Renal cortex interstitium (tissue), 11 donors: ENCODE measurements at regions not wholly inside any gene's neighbourhood (a gene's known extent, or its start where the extent isn't known, plus 50 kb on each side); places are given as distances from the start of the nearest gene placed in this dataset.
A peak's percentile ranks its signal among the peaks of the same experiment; 100 is the strongest.

Source experiments
- DNase-seq, 11 donors: peaks; one replicate each; pipeline ENCODE4 v3.0.0-alpha.2; 2013; ENCODE audit warnings: low read depth in 9 of 11, low spot score in 4 of 11; ENCODE audit errors: extremely low read depth in 1 of 11

DNA sequence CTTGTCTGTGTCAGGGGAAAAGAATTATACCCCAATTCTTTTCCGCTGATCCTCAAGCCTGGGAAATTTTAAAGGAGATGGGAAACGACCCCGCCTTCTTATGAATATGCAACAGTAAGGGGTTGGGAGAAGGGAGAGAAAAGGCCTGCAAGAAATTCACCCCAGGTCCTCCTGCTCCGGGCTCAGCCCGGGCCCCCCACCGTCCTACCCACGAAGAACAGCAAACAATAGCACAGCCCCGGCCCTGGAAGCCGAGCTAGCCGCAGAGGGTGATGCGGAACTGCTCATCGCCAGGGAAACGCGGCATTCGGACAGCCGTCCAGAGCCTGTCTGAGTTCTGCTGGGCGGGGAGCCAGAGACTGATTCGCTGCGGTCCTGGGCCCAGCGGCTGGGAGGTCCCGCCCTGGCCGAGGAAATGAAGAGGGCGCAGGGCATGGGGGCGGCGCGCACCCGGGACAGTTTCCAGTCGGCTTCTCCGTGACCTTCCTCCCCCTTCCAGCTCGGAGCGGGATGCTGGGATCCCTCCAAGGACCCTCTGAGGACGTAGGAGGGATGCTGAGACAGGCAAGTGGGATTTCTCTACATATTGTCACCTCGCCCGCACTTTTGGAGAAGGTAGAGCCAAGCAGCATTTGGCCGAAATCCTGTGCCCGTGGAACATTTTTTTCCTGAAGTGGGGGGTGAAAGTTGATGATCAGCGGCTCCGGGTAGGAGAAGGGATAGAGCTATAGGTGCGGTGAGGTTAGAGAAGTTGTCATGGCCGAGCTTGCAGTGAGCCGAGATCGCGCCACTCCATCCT is 82.3 kb upstream of the C1QTNF9B start:
- DNase-seq = peak in 9 of 11 donors; percentile 48 to 75 (median 63)

DNA sequence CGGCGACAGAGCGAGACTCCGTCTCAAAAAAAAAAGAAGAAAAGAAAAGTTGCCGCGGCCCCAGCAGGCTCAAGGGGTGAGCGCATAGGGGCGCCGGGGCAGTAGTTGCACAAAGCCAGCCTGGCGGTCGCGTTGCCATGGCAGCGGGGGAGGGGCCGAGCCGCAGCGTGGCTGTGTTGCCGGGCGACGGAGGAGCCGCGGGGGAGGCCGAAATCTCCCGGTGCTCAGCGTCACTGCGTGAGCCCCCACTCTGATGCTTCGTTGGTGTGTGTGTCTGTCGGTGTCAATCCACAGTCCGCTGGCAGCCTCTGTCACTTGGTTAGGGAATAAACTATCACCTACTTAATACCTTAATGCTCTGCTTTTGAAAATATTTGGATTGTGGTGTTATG is 82.9 kb upstream of the C1QTNF9B start:
- DNase-seq = peak; percentile 51 to 82 (median 74)

DNA sequence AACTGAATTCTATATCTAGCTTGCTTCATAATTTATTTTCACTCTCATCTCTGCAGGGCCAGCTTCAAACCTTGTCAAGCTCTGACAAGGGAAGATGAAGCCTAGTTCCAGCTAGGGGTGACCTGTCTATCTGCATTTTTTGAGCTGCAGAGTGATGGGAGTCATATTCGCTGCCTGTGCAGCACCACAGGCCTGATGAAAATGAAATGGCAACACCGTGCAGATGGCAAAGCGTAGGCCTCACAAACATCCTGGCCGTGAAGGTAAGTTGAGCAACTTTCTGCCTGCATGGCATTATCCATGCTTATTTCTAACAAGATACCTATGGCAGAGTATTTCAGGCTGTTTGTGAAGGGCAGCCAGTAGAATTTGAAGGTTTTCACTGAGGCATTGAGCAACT is 86.4 kb upstream of the C1QTNF9B start:
- no peak for DNase-seq

DNA sequence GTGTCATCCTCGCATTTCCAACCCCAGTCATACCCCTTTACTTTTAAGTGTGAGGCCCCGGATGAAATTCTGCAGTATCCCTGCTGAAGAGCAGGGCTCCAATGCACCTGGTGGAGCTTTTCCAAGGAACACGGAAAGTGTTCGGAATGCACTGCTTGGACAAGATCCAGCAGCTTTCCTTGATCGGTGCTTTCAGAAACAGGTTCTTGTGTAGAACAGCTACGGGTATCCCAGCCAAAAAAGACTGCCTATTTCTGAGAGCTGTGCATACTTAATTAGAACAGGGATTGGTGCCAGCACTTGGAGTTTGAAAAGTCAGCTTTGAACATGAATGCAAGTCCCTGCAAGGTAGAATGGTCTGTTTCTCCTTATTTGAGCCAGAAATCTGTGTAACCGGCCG is 87.2 kb upstream of the C1QTNF9B start:
- peak in 2 of 11 donors; percentile 36 to 41 for DNase-seq

DNA sequence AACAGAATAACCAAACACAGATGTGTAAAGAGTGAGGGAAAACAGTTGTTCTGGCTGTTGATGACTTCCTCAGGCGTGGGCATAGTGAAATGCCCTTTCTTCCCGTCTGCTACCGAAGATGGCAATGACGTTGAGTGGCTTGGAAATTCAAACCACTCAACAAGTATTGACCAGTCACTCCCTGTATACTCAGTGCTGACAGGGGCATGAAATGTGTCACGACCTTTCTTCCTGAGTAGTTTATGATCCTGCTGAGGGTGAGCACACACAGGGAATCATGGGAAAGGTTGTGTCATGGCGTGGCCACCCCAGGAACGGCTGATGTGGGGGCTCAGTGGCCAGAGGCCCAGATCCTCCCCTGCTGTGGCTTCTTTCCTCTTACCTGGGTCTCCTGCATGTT is 87.8 kb upstream of the C1QTNF9B start:
- no peak for DNase-seq

DNA sequence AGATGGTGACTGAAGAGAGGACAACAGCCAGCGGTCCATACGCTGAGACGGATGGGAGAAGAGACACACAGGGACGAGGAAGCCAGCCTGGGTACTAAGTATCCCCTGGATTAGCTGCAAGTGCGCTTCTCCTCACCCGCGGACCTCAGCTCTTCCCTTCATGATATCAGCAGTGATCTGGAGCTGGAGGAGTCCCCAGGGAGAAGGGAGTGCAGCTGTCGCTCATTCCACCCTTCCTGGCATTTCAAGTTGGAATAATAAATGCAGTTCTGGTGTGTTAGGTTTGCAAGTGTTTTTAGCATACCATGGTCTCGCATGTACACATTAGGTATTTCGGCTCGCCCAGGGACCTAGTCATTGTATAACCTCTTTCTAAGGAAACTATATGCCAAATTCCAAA is 88.5 kb upstream of the C1QTNF9B start:
- peak in 1 of 11 donors; percentile 24 for DNase-seq

DNA sequence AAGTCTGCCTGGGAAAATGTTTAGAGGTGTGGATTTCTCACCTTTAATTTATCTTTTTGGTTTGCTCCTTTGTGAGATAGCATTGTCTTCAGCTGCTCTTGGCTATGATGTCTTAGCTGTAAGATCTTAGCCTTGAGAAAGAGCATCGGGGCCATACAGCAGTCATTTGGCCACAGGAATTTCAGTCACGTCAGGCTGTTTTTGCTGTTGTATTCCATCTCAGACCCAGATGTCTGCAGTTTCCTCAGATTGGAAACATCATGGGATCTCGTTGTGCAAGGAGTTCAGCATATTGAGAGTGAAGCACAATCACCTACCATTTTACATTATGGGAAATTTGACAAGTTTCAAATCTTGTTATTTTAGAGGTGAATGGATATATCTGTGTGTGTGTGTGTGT is 89.3 kb upstream of the C1QTNF9B start:
- no peak for DNase-seq

DNA sequence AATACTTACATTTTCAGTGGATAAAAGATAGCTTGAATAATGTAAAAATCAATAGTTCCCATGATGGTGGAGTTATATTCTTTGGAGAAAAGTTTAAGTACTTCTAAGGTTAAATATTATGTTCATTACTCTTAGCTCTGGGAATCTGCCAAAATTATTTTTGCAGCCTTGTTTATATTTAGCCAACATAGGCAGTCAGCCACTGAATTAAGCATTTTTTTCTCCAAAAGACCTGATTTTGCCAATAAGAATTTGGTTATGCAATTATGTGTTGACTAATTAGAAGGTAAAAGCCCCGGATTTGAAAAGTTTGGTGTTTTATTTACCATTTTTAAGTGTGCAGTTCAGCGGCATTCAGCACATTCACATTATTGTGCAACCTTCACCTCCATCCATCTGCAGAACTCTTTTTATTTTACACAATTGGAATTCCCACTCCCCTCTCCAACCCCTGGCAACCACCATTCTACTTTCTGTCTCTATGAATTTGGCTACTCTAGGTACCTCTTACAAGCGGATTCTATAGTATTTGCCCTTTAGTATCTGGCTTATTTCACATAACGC is 90.1 kb upstream of the C1QTNF9B start:
- no peak for DNase-seq

DNA sequence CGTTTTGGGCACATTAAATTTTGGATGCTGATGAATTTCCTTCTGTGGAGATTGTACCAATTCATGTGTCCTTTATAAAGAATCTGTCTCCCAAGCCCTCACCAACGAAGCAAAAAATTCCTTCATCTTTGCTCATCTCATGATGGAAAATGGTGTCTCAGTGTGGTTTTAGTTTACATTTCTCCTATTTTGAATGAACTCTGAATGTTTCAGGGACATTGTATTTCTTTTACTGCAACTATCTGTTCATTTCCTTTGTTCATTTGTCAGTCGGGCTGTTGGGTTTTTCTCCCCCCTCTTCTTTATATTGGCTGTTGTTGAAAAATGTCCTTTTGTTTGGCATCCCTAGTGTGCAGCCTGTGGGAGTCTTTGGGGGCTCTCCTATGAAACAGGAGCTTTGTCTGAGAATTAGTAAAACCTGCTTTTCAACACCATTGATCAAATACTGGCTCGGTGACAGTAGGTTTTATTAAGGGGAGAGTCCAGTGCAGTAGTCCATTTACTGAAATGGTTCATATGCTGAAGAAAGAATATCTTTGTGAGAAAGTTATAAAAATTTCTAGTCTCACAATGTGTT is 91.3 kb upstream of the C1QTNF9B start:
- no peak for DNase-seq

DNA sequence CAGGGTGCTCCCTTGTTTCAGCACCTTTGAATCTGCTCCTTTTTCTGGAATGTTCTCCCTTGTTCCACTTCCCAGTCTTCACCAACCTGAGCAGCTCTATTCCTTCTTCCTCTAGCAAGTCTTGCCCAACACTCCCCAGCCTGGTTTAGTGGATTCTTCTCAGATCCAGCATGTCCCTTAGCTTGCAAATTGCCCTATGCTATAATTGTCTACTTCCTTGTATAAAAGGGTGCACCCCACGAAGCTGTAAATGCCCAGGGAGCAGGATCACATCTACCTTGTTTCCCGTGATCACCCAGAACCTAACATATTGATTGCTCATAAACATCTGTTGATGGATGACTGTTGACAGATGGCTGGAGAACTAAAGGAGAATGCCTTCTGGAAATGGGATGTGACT is 93.2 kb upstream of the C1QTNF9B start:
- DNase-seq = no peak

DNA sequence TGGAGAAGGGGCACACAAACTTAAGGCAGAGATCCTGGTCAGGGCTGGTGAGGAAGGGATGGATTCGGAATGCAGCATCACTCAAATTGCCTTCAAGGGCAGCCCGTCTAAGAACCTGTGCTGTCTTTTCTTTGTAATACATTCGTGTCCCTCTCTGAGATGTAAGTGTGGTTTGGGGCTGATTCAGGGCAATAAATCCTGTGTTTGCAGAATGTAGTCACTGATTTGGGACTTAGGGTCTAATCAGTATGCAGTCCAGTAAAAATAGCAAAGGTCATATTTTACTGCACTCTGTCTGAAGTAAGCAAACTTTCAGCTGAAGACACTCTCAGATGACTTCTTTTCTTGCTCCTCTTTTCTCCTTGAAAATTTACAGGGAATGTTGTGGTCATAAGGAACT is 93.8 kb upstream of the C1QTNF9B start:
- DNase-seq = no peak

DNA sequence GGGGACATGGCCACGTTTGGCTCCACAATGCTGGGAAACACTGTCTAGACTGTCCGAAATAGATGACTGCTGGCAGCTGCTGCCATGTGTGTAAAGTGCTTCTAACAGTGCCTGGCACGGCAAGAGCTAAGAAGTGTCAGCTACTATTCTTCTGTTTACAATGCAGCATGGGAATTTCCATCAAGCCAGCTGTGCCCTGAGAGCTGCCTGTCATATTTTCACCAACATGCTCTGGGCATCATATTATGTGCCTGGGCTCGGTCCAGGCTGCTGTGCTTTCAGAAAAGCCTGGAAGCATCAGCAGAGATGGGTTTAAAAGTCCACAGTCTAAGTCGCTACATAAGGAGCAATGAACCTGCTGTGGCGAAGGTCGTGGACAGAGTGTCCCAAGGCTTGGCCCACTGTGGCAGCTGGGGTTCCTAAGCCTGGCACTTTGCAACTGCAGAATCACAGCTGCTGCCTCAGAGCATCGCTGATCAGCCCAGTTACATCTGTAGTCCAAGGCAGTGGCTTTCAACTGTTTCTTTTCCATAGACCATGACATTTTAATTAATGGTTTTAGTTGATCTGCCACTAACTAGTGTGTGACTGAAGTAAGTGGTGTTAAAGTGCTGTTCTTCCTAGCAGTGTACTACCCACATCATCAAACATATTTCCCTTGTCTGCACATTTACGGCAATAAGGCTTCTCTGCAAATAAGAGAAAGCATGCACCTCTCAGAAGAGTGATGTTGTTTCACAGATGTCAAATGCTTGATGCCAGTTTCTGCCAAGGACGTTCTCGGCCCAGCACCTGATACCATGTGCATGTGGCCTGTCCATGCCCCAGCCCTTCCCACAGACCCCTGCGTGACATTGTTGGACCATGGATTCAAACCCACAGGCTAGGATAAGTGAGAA is 95.7 kb upstream of the C1QTNF9B start:
- no peak for DNase-seq

DNA sequence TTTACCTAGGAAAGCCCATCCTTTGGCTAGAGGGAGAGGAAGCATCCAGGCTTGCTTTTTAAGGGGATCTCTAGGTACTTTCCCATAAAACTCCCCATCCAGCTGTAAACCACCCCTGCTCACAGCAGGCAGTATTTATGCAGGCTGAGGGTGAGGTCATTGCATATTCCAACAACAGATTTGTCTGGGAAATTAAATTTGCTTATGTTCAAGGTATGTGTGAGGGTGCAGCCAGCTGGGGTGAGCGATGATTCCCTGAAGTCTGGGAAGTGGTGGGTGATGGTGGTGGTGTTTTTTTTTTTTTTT is 96.3 kb upstream of the C1QTNF9B start:
- DNase-seq = no peak

DNA sequence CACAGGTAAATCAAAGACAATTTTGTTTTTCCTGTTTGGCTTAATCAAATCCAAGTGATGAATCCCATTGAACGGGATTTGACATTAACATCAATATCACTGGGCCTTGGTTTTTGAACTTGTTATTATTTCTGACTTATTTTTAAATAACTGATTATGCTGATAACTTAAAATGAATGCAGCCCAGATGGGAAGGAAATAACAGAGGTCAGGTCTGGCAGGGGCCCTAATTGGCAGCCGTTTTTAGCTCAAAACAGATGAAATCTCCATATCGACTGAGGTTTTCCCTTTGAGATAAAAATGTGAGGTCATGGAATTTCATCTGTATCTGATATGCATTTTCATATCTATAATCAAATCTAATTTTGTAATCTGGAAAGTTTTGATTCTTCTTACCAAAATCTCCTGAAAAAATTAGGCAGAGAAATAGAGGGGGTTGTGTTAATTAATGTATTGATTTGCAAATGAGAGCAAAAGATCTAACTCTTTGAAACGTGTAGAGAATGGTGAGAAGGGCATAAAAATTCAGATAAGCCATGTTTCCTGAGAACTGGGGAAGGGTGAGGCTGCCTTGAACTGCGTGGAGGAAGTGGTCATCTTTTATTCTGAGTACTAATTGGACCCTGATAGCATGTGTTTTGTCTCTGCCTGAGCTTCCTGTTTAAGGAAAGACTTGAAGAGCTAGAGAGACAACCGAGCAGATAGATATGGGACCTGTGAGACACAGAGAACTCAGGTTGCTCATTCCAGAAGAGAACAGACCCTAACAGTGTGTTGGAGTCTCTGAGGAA is 98.2 kb upstream of the C1QTNF9B start:
- no peak for DNase-seq

DNA sequence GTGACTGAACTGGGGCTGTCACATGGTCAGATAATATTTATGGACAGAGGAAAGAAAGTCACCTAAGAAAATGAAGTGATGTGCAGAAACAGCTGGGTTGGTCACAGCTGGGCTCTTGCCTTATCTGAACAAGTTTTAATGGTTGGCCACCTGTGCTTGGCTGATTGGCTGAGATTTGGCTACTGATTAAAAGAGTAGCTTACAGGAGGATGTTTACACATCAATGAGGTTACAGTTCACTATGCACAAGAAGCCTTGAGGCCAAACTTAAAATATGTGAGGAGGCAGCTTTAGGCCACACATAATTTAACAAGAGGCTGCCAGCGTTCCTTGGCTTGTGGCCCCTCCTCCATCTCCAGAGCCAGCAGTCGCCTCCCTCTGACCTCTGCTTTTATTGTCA is 99.2 kb upstream of the C1QTNF9B start:
- no peak for DNase-seq

DNA sequence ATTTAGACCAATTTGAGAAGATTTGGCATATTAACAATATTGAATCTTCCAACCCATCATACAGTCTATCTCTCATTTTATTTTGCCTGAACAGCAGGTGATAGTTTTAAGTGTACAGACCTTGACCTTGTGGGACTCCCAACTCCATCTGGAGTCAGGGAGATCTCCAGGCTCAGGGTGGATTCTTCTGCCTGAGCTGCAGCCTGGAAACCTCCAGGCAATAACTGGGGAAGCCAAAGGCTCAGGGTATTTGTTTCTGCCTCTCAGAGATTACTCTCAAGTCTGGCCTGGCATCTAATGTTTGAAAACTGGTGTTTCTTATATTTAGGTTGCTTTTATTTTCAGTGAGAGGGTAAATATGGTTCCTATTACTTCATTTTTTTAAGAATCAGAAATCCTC is 102.1 kb upstream of the C1QTNF9B start:
- DNase-seq = no peak

DNA sequence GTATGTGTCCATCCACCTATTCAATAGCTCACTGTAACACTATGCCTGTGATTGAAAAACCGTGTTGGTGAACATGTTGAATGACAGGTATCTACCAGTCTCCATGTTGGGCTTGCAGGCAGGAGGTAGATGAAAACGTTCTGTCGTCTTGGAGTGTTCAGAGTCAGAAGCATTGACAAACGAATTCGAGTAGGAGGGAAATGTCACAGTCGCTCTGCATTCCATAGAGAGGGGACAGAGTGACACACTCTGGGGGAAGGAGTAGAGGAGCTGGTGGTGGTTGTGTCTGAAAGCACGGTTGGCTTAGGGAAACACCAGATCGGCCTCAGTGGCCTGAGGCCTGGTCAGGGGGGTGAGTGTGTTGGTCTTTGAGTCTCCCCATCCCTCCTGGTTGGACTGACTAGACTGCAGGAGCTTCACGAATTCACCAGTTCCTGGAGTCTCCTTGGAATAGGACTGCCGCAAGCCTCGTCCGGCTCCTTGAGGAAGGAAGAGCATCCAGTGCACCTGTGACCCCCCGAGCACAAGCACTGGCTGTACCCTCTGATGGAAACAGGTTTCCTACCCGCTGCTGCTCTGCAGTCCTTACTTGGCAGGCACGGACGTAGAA is 105.0 kb upstream of the C1QTNF9B start:
- DNase-seq = no peak

DNA sequence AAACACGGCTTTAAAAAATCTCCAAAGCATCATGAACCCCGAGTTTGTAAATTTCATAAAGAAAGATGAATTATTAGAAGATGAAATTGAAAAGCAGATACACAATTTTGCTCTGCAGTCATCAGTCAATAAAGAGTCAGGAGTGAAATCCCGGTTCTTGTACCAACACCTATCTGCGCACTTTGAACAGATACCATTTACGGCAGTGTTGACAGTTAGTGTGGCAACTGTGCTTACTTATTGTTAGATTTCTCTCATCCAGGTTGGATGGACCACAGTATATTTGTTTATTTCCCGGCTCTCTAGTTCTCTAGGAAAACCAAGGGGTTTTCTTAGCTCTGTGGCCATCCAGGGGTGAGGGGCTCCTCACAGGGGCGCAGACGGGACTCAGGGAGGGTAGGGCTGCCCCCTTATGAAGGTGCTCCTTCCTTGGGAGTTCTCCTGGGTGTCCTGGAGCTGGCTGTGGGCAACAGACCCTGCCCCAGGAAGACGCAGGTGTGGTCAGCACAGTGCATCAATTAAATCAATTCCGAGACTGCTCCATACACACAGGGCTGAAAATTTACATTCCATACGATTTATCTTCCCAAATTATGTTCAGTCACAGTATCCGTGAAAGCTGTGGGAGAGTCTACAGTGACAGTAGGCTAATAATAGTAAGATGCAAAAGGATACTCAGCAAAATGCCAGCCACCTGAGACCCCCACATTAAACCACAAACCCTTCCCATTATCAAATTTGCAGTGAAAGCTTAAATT is 107.0 kb upstream of the C1QTNF9B start:
- no peak for DNase-seq
